Myocyte (in vitro differentiated cells): ENCODE measurements at regions not wholly inside any gene's neighbourhood (a gene's known extent, or its start where the extent isn't known, plus 50 kb on each side); places are given as distances from the start of the nearest gene placed in this dataset.
A peak's percentile ranks its signal among the peaks of the same experiment; 100 is the strongest.
"Not testable (repeated sequence)": the region's sequence is repeated elsewhere in the genome, so short reads cannot be mapped to it uniquely, and the experiment has no call there.

Experiments used
- DNase-seq: peaks from one replicate; pipeline ENCODE4 v3.0.0-alpha.2; 2012; ENCODE audit warnings: low read depth

DNA sequence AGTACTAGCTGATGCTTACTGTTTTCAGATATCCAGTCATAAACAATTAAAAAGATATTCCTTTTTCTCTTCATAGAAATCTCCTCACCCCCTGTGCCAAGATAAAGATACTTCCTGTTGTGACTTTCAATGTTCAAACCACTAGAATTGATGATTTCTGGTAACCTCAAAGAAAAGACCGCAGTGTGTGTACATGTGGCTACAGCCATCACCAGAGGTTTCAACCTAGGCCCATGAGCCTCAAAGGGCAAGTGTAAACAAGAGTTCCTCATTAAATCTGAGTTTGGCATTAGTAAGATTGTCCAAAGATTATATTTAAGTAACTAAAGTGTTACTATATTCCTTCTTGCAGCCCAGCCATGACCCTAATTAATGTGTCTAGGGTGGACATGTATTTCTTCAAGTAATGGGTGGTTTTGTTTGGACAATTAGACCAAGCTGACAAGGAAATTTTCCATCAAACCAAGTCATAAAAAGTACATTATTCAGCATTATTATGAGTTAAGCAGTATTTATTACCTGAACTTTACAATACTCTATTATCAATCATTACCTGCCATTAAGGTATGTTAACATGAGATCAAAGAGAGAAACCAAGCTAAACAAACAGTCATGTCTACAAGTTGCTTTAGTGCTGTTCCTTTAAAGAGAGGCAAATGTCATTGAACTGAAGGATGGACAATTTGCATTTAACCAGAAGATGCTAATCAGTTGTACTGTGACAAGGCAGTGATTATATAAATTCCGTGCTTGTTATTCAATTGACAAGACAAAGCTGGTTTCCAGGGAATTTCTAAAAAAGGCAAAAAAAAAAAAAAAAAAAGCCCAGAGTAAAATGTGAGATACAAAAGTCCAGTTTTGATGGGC, 382.7 kb downstream of the LNPK start:
- DNase-seq = no peak

DNA sequence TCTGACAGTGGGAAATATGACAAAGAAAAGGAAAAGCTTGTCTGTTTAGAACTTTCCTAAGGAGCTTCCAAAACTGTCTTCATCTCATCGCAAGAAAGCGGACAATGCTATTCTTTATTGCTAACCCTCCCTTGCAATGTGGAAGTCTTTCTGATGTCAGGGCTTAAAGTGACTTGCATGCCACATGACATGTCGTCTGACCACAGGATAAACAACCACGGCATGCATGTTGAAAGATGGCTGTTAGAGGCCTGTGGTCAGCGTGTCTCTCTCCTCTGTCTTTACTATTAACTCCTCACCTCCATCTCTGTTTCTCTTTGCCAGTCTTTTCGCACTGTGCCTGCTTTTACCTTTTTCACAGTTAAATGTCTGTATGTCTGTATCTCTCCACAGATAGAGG, 389.8 kb downstream of the LNPK start:
- DNase-seq = peak; percentile 10

- no peak for DNase-seq
Observed at GRCh38 chr2:175606010-175606841, 395.8 kb downstream of the LNPK start.

DNA sequence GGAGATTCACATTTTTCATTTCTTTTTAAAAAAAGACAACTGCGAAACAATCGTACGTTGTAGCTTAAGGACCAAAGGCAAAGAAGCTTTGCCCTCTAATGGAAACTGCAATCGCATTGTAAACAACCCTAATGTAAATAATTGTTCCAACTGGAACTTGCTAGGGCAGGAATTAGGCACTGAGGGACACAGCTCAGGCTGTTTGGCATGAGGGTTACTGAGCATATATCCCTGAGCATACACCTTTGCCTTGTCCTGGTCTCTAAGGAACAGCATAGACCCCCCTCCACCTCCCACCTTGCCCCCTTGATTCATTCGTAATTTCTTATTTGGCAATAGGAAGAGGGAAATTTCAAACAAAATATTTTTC, 396.4 kb downstream of the LNPK start:
- no peak for DNase-seq

DNA sequence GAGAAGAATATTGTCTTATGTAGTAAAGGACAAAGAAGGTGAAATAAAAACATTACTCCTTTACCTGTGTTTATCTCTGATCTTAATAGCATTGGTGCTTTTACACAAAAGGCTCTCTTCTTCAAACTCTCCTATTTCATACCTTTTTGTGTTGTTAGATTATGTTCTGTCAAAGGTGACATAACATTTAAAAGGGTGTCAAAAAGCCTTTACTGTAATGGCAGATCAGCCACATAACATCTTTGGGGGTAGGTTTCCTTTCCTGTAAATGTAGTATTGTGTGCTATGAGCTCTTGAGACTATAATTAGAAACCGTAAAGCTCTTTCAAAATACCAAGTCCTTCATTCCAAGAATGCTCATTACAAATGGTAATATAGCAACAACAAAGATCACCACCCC, 400.1 kb downstream of the LNPK start:
- no peak for DNase-seq

DNA sequence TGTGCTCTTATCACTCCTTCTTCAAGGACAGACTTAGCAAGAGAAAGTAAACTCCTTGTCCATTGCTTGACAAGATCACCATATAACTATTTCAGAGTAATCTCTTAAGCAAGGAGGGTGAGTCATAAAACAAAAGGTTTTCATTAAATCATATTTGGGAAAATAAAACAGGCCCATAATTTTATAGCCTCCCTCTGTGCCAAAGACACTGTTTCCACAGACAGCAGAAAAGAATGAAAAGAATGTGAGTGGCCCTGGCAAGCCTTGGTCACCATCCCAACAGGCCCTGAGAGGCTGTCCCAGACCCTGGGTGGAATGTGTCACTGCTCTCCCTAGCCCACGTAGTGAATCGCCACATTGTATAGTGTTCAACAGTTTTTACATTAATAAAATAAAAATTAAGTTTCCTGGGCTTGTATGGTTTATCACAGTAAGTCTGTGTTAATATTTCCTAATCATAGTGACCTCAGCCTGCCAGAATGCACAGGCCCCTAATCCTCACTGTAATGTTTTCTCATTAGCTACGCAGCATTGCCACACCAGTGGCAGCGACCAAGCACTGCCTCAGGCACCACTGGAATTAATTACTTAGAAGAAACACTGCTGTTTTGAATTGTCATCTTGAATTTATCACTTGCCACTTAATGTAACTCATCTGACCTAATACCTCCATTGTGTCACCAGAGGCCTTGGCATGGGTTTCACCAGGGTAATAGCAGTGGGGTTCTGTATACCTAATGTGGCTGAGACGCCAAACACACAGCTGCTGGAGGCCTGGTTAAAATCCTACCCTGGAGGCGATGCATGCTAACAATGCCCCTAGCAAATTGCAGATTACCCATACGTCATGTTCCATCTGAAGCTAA, 401.9 kb downstream of the LNPK start:
- DNase-seq = peak; percentile 45

GRCh38 chr2:175597286-175597685, 404.8 kb downstream of the LNPK start:
- DNase-seq = no peak

- no peak for DNase-seq
Observed at GRCh38 chr2:175595139-175595538, 406.9 kb downstream of the LNPK start.

- DNase-seq = not testable (repeated sequence)
Observed at GRCh38 chr2:175593686-175594525, 408.2 kb downstream of the LNPK start.

DNA sequence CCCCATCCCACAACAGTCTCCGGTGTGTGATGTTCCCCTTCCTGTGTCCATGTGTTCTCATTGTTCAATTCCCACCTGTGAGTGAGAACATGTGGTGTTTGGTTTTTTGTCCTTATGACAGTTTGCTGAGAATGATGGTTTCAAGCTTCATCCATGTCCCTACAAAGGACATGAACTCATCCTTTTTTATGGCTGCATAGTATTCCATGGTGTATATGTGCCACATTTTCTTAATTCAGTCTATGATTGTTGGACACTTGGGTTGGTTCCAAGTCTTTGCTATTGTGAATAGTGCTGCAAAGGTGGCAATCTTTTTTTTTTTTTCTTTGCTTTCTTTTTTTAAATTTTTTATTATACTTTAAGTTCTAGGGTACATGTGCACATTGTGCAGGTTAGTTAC, 406.7 kb upstream of the ATP5MC3 start:
- DNase-seq = not testable (repeated sequence)

- DNase-seq = no peak
Observed at GRCh38 chr2:175585496-175585895, 404.0 kb upstream of the ATP5MC3 start.

- no peak for DNase-seq
Observed at GRCh38 chr2:175580652-175581051, 399.1 kb upstream of the ATP5MC3 start.

GRCh38 chr2:175579646-175580045, 398.1 kb upstream of the ATP5MC3 start:
- DNase-seq = no peak

DNA sequence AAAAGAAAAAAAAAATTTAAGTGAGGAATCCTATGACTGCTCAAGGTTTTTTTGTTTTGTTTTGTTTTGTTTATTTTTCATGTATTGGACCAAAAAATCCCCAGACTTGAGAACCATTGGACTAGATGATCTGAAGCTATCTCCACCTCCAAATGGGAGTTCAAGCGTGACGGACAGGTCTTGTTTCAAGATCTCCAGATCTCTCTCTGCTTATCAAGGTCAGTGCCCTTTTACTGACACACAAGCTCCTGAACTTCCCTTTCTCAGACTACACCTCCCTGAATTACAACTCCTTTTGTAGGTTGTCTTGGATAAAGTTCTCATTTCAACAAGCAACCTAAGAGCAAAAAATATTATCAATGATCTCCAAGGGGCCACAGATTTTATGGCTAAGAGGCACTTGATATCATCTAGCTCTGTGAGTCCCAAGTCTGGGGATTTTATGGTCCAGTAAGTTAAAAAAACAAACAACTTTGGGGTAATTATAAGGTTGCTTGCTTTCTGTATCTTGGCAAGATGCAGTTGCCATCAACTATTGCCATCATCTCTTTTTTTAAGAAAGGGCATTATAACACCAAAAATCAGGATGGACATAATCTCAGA, 396.0 kb upstream of the ATP5MC3 start:
- no peak for DNase-seq

GRCh38 chr2:175576875-175577274, 395.4 kb upstream of the ATP5MC3 start:
- DNase-seq = peak; percentile 8

DNA sequence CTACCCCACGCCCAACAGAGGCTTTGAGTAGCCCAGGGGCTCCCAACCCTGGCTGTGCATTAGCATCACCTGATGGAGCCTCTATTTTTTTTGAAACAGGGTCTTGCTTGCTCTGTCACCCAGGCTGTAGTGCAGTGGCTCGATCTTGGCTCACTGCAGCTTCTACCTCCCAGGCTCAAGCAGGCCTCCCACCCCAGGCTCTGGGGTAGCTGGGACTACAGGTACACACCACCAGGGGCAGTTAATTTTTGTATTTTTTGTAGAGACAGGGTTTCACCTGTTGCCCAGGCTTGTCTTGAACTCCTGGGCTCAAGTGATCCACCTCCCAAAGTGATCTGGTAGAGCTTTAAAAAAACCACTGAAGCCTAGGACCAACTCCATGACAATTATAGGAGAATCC, 394.8 kb upstream of the ATP5MC3 start:
- DNase-seq = no peak

GRCh38 chr2:175575346-175576258, 394.1 kb upstream of the ATP5MC3 start:
- DNase-seq = no peak

GRCh38 chr2:175574069-175574468, 392.6 kb upstream of the ATP5MC3 start:
- no peak for DNase-seq

GRCh38 chr2:175571078-175571653, 389.7 kb upstream of the ATP5MC3 start:
- DNase-seq = no peak
